ENCODE measurements at regions not wholly inside any gene's neighbourhood (a gene's known extent, or its start where the extent isn't known, plus 50 kb on each side); places are given as distances from the start of the nearest gene placed in this dataset.

GRCh38 chr12:124224535-124225110 lies 70.3 kb upstream of the RFLNA start:
- Mint-ChIP-seq H3K36me3 (ENCODE audit: low read depth, unreplicated experiment) (peaks cover 6% of the 10 kb centered on the region), H3K4me3 (ENCODE audit: unreplicated experiment) (no peak overlapping the region), H3K4me1 (ENCODE audit: unreplicated experiment) (peaks cover 9% of the 10 kb centered on the region), H3K9me3 (ENCODE audit: unreplicated experiment) (peaks cover 4% of the 10 kb centered on the region), H3K27ac (ENCODE audit: unreplicated experiment) (no peak overlapping the region), H3K27me3 (ENCODE audit: unreplicated experiment) (peaks cover 5% of the 10 kb centered on the region)
- no peak for TF ChIP-seq CTCF (IDR thresholded peaks at IDR 0.05; ENCODE audit: unreplicated experiment)
- DNase-seq (ENCODE audit: low spot score): no peak

- TF ChIP-seq CTCF (IDR thresholded peaks at IDR 0.05; ENCODE audit: unreplicated experiment): no peak
- no peak overlapping the region for H3K27ac Mint-ChIP-seq (ENCODE audit: unreplicated experiment)
- peaks cover 6% of the 10 kb centered on the region for H3K36me3 Mint-ChIP-seq (ENCODE audit: low read depth, unreplicated experiment)
- H3K4me3 Mint-ChIP-seq (ENCODE audit: unreplicated experiment): no peak overlapping the region
- peaks cover 2% of the 10 kb centered on the region for H3K27me3 Mint-ChIP-seq (ENCODE audit: unreplicated experiment)
- H3K4me1 Mint-ChIP-seq (ENCODE audit: unreplicated experiment): peaks cover 9% of the 10 kb centered on the region
- H3K9me3 Mint-ChIP-seq (ENCODE audit: unreplicated experiment): peaks cover 4% of the 10 kb centered on the region
- DNase-seq (ENCODE audit: low spot score): no peak
These were observed 69.2 kb upstream of the RFLNA start for GRCh38 chr12:124225730-124226129.

GRCh38 chr12:124227951-124228711 lies 66.8 kb upstream of the RFLNA start:
- Mint-ChIP-seq H3K9me3 (ENCODE audit: unreplicated experiment) (peaks cover 3% of the 10 kb centered on the region), H3K27ac (ENCODE audit: unreplicated experiment) (no peak overlapping the region), H3K27me3 (ENCODE audit: unreplicated experiment) (no peaks in the 10 kb centered on the region), H3K4me3 (ENCODE audit: unreplicated experiment) (no peak overlapping the region), H3K36me3 (ENCODE audit: low read depth, unreplicated experiment) (peaks cover 4% of the 10 kb centered on the region), H3K4me1 (ENCODE audit: unreplicated experiment) (no peaks in the 10 kb centered on the region)
- no peak for TF ChIP-seq CTCF (IDR thresholded peaks at IDR 0.05; ENCODE audit: unreplicated experiment)
- no peak for DNase-seq (ENCODE audit: low spot score)

- DNase-seq (ENCODE audit: low spot score): no peak
- Mint-ChIP-seq H3K36me3 (ENCODE audit: low read depth, unreplicated experiment) (peaks cover 4% of the 10 kb centered on the region), H3K27me3 (ENCODE audit: unreplicated experiment) (no peaks in the 10 kb centered on the region), H3K4me1 (ENCODE audit: unreplicated experiment) (no peaks in the 10 kb centered on the region), H3K9me3 (ENCODE audit: unreplicated experiment) (peaks cover 3% of the 10 kb centered on the region), H3K4me3 (ENCODE audit: unreplicated experiment) (no peak overlapping the region), H3K27ac (ENCODE audit: unreplicated experiment) (no peak overlapping the region)
- TF ChIP-seq CTCF (IDR thresholded peaks at IDR 0.05; ENCODE audit: unreplicated experiment): no peak
These were observed 65.4 kb upstream of the RFLNA start for GRCh38 chr12:124229520-124229919.

- no peaks in the 10 kb centered on the region for H3K4me1 Mint-ChIP-seq (ENCODE audit: unreplicated experiment)
- no peaks in the 10 kb centered on the region for H3K27me3 Mint-ChIP-seq (ENCODE audit: unreplicated experiment)
- no peak for DNase-seq (ENCODE audit: low spot score)
- H3K27ac Mint-ChIP-seq (ENCODE audit: unreplicated experiment): no peak overlapping the region
- H3K36me3 Mint-ChIP-seq (ENCODE audit: low read depth, unreplicated experiment): peaks cover 9% of the 10 kb centered on the region
- TF ChIP-seq CTCF (IDR thresholded peaks at IDR 0.05; ENCODE audit: unreplicated experiment): no peak
- H3K9me3 Mint-ChIP-seq (ENCODE audit: unreplicated experiment): peaks cover 3% of the 10 kb centered on the region
- no peak overlapping the region for H3K4me3 Mint-ChIP-seq (ENCODE audit: unreplicated experiment)
These were observed 64.7 kb upstream of the RFLNA start for GRCh38 chr12:124230117-124230757.

All from endothelial cell (in vitro differentiated cells).